ENCODE measurements at regions not wholly inside any gene's neighbourhood (a gene's known extent, or its start where the extent isn't known, plus 50 kb on each side); places are given as distances from the start of the nearest gene placed in this dataset.

GRCh38 chrX:39619182-39620009 lies 478.4 kb downstream of the BCOR start:
- H3K9me3 ChIP-seq = no peaks in the 10 kb centered on the region
- WGBS, 2 donors (ENCODE audit: low coverage in 1 of 2) = 60% methylated on average over 7 of the region's 7 CpGs; no CpG with 5 or more reads in 1 of the 2 donors
- intact Hi-C loops (cut with DNase I; ENCODE audit: low total_unique reads) (no loop called here), in situ Hi-C loops (cut with MboI; ENCODE audit: low pct_ligation_motif_present in 1 of 4, low pct_unique_long_range_greater_than_20kb in 1 of 4, low sequenced_read_pairs in 3 of 4) (no loop called here)
- no peak for DNase-seq
- no peaks in the 10 kb centered on the region for H3K36me3 ChIP-seq
- TF ChIP-seq POLR2AphosphoS5 (IDR thresholded peaks at IDR 0.05) (no peak), EP300 (IDR thresholded peaks at IDR 0.05; ENCODE audit: low read depth) (no peak), POLR2A (IDR thresholded peaks at IDR 0.05) (no peak)
- TF ChIP-seq, protein P1, sequence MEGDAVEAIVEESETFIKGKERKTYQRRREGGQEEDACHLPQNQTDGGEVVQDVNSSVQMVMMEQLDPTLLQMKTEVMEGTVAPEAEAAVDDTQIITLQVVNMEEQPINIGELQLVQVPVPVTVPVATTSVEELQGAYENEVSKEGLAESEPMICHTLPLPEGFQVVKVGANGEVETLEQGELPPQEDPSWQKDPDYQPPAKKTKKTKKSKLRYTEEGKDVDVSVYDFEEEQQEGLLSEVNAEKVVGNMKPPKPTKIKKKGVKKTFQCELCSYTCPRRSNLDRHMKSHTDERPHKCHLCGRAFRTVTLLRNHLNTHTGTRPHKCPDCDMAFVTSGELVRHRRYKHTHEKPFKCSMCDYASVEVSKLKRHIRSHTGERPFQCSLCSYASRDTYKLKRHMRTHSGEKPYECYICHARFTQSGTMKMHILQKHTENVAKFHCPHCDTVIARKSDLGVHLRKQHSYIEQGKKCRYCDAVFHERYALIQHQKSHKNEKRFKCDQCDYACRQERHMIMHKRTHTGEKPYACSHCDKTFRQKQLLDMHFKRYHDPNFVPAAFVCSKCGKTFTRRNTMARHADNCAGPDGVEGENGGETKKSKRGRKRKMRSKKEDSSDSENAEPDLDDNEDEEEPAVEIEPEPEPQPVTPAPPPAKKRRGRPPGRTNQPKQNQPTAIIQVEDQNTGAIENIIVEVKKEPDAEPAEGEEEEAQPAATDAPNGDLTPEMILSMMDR (IDR thresholded peaks at IDR 0.05) = no peak
- H3K4me3 ChIP-seq = no peak overlapping the region
- H3K27me3 ChIP-seq = no peaks in the 10 kb centered on the region
- H3K4me1 ChIP-seq = peaks cover 0 to under 1% (median 0%) of the 10 kb centered on the region in 4 donors
- H3K27ac ChIP-seq = no peak overlapping the region

GRCh38 chrX:39624166-39624565 lies 473.6 kb downstream of the BCOR start:
- DNase-seq = no peak
- H3K4me3 ChIP-seq = no peak overlapping the region
- in situ Hi-C loops (cut with MboI; ENCODE audit: low pct_ligation_motif_present in 1 of 4, low pct_unique_long_range_greater_than_20kb in 1 of 4, low sequenced_read_pairs in 3 of 4) (no loop called here), intact Hi-C loops (cut with DNase I; ENCODE audit: low total_unique reads) (no loop called here)
- no peaks in the 10 kb centered on the region for H3K4me1 ChIP-seq
- no peak overlapping the region for H3K27ac ChIP-seq
- no peak for TF ChIP-seq EP300 (IDR thresholded peaks at IDR 0.05; ENCODE audit: low read depth)
- TF ChIP-seq, protein P1 (IDR thresholded peaks at IDR 0.05) = no peak
- no peak for TF ChIP-seq POLR2A (IDR thresholded peaks at IDR 0.05)
- no peak for TF ChIP-seq POLR2AphosphoS5 (IDR thresholded peaks at IDR 0.05)
- H3K27me3 ChIP-seq = no peaks in the 10 kb centered on the region
- 69% methylated on average over 4 of the region's 4 CpGs; no CpG with 5 or more reads in 1 of the 2 donors for WGBS, 2 donors (ENCODE audit: low coverage in 1 of 2)
- H3K9me3 ChIP-seq = no peaks in the 10 kb centered on the region
- no peaks in the 10 kb centered on the region for H3K36me3 ChIP-seq

DNA sequence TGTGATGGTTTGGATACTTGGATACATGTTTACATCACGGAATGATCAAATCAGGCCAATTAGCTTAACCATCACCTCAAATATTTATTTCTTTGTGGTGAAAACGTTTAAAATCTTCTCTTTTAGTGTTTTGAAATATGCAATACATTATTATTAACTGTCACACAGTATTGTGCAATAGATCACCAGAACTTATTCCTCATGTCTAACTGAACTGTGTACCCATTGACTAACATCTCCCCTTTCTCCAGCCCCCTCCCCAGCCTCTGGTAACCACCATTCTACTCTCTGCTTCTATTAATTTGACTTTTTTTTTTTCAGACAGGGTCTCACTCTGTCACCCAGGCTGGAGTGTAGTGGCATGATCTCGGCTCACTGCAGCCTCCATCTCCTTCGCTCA lies 471.9 kb downstream of the BCOR start:
- H3K27me3 ChIP-seq = no peaks in the 10 kb centered on the region

DNA sequence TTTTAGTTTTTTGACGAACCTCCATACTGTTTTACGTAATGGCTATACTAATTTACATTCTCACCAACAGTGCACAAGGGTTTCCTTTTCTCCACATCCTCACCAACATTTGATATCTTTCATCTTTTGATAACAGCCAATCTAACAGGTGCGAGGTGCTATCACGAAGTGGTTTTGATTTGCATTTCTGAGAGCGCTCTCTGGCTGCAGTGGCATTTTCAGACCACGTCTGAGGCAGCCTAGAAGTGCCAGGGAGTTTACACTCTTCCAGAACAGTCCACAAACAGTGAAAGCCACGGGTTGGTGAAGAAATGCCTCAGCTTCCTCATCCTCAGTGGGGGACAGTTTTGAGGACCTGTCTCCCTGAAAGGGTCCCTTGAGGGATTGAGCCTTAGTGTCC lies 471.0 kb downstream of the BCOR start:
- H3K4me3 ChIP-seq = no peak overlapping the region
- WGBS, 2 donors (ENCODE audit: low coverage in 1 of 2) = 76% methylated on average over 7 of the region's 7 CpGs; no CpG with 5 or more reads in 1 of the 2 donors
- H3K36me3 ChIP-seq = no peaks in the 10 kb centered on the region
- DNase-seq = no peak
- H3K4me1 ChIP-seq = no peaks in the 10 kb centered on the region
- H3K27ac ChIP-seq = no peak overlapping the region
- no peaks in the 10 kb centered on the region for H3K9me3 ChIP-seq
- in situ Hi-C loops (cut with MboI; ENCODE audit: low pct_ligation_motif_present in 1 of 4, low pct_unique_long_range_greater_than_20kb in 1 of 4, low sequenced_read_pairs in 3 of 4) (no loop called here), intact Hi-C loops (cut with DNase I; ENCODE audit: low total_unique reads) (no loop called here)
- TF ChIP-seq, protein P1 (IDR thresholded peaks at IDR 0.05) = no peak
- no peak for TF ChIP-seq POLR2A (IDR thresholded peaks at IDR 0.05)
- no peak for TF ChIP-seq POLR2AphosphoS5 (IDR thresholded peaks at IDR 0.05)
- no peak for TF ChIP-seq EP300 (IDR thresholded peaks at IDR 0.05; ENCODE audit: low read depth)
- H3K27me3 ChIP-seq = no peaks in the 10 kb centered on the region

More for the DNA sequence above, 471.9 kb downstream of the BCOR start:
- in situ Hi-C loops (cut with MboI; ENCODE audit: low pct_ligation_motif_present in 1 of 4, low pct_unique_long_range_greater_than_20kb in 1 of 4, low sequenced_read_pairs in 3 of 4) (no loop called here), intact Hi-C loops (cut with DNase I; ENCODE audit: low total_unique reads) (no loop called here)
- 59 to 74% methylated on average over 2 to 4 of the region's 4 CpGs for WGBS, 2 donors (ENCODE audit: low coverage in 1 of 2)
- H3K36me3 ChIP-seq = no peaks in the 10 kb centered on the region
- no peak for DNase-seq
- no peaks in the 10 kb centered on the region for H3K9me3 ChIP-seq
- TF ChIP-seq POLR2AphosphoS5 (IDR thresholded peaks at IDR 0.05) (no peak), POLR2A (IDR thresholded peaks at IDR 0.05) (no peak), EP300 (IDR thresholded peaks at IDR 0.05; ENCODE audit: low read depth) (no peak)
- TF ChIP-seq, protein P1 (IDR thresholded peaks at IDR 0.05) = no peak
- no peaks in the 10 kb centered on the region for H3K4me1 ChIP-seq
- no peak overlapping the region for H3K4me3 ChIP-seq
- H3K27ac ChIP-seq = no peak overlapping the region

Data from transverse colon (tissue), 4 donors.